CD4-positive, alpha-beta T cell treated with Interleukin-2 at 100 ng/mL for 4 hours (primary cell): ENCODE measurements at regions not wholly inside any gene's neighbourhood (a gene's known extent, or its start where the extent isn't known, plus 50 kb on each side); places are given as distances from the start of the nearest gene placed in this dataset.
"Not testable (repeated sequence)": the region's sequence is repeated elsewhere in the genome, so short reads cannot be mapped to it uniquely, and the experiment has no call there.

Source experiments
- DNase-seq: peaks from one replicate; pipeline ENCODE4 v3.0.0-alpha.2; 2020; ENCODE audit warnings: low spot score

GRCh38 chr2:199216253-199216652, 241.5 kb downstream of the SATB2 start:
- no peak for DNase-seq

GRCh38 chr2:199207011-199207410, 250.7 kb downstream of the SATB2 start:
- no peak for DNase-seq

GRCh38 chr2:199206536-199206935, 251.2 kb downstream of the SATB2 start:
- DNase-seq, result no peak

GRCh38 chr2:199202964-199203363, 254.8 kb downstream of the SATB2 start:
- DNase-seq, result no peak

GRCh38 chr2:199201539-199201938, 256.2 kb downstream of the SATB2 start:
- DNase-seq, result no peak

GRCh38 chr2:199199797-199200196, 257.9 kb downstream of the SATB2 start:
- DNase-seq, result no peak

- DNase-seq, result no peak
These were observed 260.3 kb downstream of the SATB2 start for GRCh38 chr2:199197448-199197847.

GRCh38 chr2:199196686-199197085, 261.1 kb downstream of the SATB2 start:
- DNase-seq, result no peak

- no peak for DNase-seq
These were observed 261.7 kb downstream of the SATB2 start for GRCh38 chr2:199195927-199196502.

- no peak for DNase-seq
These were observed 266.3 kb downstream of the SATB2 start for GRCh38 chr2:199191461-199191860.

GRCh38 chr2:199189229-199189628, 268.5 kb downstream of the SATB2 start:
- DNase-seq, result no peak

GRCh38 chr2:199186301-199186751, 271.4 kb downstream of the SATB2 start:
- DNase-seq, result no peak

- DNase-seq, result not testable (repeated sequence)
These were observed 272.6 kb downstream of the SATB2 start for GRCh38 chr2:199185174-199185573.

- no peak for DNase-seq
These were observed 293.9 kb downstream of the SATB2 start for GRCh38 chr2:199163613-199164458.

- no peak for DNase-seq
These were observed 296.9 kb downstream of the SATB2 start for GRCh38 chr2:199160677-199161465.

GRCh38 chr2:199160081-199160480, 297.7 kb downstream of the SATB2 start:
- DNase-seq, result no peak

- no peak for DNase-seq
These were observed 309.5 kb downstream of the SATB2 start for GRCh38 chr2:199148076-199148845.

GRCh38 chr2:199147216-199147615, 310.5 kb downstream of the SATB2 start:
- no peak for DNase-seq

GRCh38 chr2:199144546-199144945, 313.2 kb downstream of the SATB2 start:
- DNase-seq, result no peak

- no peak for DNase-seq
These were observed 313.7 kb downstream of the SATB2 start for GRCh38 chr2:199144036-199144435.

GRCh38 chr2:199136681-199137080, 321.1 kb downstream of the SATB2 start:
- DNase-seq, result no peak

GRCh38 chr2:199136242-199136641, 321.5 kb downstream of the SATB2 start:
- no peak for DNase-seq
